ENCODE measurements at regions not wholly inside any gene's neighbourhood (a gene's known extent, or its start where the extent isn't known, plus 50 kb on each side); places are given as distances from the start of the nearest gene placed in this dataset.

DNA sequence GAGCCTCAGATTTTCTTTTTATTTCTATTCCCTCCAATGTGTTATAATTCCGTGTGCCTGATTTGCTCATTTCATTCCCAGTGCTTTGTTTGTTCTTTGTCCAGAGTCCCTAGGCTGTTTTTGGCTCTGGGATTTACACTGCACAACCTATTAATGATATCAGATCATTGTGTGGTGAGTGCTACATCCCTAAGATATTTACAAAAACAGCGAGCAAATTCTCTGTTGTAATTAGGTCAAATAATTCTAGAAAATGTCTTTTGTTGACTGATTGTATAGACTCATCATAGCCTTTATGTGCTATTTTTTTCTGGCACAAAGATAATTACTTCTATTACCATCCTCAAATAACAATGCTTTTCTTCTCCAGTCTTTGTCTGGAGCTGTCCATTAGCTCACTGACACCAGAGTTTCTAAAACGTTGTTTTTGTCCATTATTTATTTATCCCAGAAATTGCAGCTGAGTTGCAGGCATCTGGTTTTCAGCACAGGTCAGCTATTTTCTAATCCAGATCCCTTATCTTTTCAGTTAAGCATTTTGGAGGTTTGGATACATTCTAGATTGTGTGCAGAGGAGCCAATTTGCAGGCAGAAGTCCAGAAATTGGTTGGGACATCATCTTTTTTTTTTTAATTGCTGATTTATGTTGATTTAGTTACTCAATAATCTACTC is 379.9 kb upstream of the DMAC1 start:
- intact Hi-C loops (cut with DNase I; ENCODE audit: low total_unique reads): no loop called here
- Histone ChIP-seq H3K9me3 (no peaks in the 10 kb centered on the region), H3K4me1 (no peaks in the 10 kb centered on the region), H3K27ac (no peak overlapping the region), H3K36me3 (no peaks in the 10 kb centered on the region), H3K4me3 (no peak overlapping the region), H3K27me3 (no peaks in the 10 kb centered on the region)
- TF ChIP-seq CTCF (IDR thresholded peaks at IDR 0.05): no peak
- no peak for TF ChIP-seq POLR2A (IDR thresholded peaks at IDR 0.05)
- TF ChIP-seq POLR2AphosphoS5 (IDR thresholded peaks at IDR 0.05): no peak
- DNase-seq (ENCODE audit: low spot score in 2 of 2): no peak

DNA sequence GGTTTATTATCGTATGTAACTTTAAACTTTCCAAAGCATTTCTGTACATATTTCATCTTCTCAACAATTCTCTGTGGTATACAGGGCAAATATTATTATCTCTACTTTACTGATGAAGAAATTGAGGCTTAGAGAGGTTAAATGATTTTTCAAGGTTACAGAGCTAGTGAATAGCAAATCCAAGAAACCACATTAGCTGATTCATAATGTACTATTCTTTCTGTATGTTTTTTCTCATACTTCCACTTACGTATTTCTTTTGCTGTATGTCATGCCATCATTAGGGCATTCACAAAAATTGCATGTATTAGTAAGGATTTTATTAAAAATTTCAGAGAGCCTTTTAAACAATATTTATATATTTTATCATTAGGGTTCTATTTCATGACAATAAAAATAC is 372.4 kb upstream of the DMAC1 start:
- intact Hi-C loops (cut with DNase I; ENCODE audit: low total_unique reads): no loop called here
- Histone ChIP-seq H3K9me3 (no peaks in the 10 kb centered on the region), H3K27me3 (no peaks in the 10 kb centered on the region), H3K4me1 (no peaks in the 10 kb centered on the region), H3K4me3 (no peak overlapping the region), H3K36me3 (no peaks in the 10 kb centered on the region), H3K27ac (no peak overlapping the region)
- no peak for DNase-seq (ENCODE audit: low spot score in 2 of 2)
- TF ChIP-seq POLR2AphosphoS5 (IDR thresholded peaks at IDR 0.05): no peak
- no peak for TF ChIP-seq POLR2A (IDR thresholded peaks at IDR 0.05)
- no peak for TF ChIP-seq CTCF (IDR thresholded peaks at IDR 0.05)

DNA sequence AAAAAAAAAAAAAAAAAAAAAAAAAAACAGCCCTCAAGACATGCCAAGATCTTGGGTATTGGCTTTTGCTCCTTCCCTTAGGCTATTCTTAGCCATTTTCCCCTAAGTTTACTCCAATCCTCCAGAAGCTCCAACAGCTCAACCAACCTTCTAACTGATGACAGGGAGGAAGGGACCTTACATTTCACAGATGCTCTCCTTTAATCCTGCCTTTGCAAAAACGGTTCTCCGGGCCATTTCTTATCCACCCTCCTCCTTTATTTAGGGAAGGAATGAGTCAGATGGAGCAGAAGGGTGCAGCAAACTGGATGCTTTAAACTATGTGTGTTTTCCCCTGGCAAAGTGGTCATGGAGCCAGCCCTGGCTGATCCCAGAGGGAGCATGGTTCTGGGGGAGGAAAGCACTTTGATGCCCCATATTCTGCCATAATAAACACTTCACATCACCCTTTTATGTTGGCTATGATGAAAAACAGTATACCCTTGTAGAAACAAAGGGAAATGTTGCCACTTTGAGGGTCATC is 369.4 kb upstream of the DMAC1 start:
- DNase-seq (ENCODE audit: low spot score in 2 of 2): no peak
- no peaks in the 10 kb centered on the region for H3K9me3 ChIP-seq
- no peak overlapping the region for H3K4me3 ChIP-seq
- H3K36me3 ChIP-seq: no peaks in the 10 kb centered on the region
- no peak overlapping the region for H3K27ac ChIP-seq
- H3K4me1 ChIP-seq: no peaks in the 10 kb centered on the region
- TF ChIP-seq POLR2AphosphoS5 (IDR thresholded peaks at IDR 0.05) (no peak), POLR2A (IDR thresholded peaks at IDR 0.05) (no peak), CTCF (IDR thresholded peaks at IDR 0.05) (no peak)
- intact Hi-C loops (cut with DNase I; ENCODE audit: low total_unique reads): no loop called here
- no peaks in the 10 kb centered on the region for H3K27me3 ChIP-seq

- H3K27ac ChIP-seq: no peak overlapping the region
- H3K27me3 ChIP-seq: no peaks in the 10 kb centered on the region
- no peak overlapping the region for H3K4me3 ChIP-seq
- no peaks in the 10 kb centered on the region for H3K4me1 ChIP-seq
- no peak for TF ChIP-seq POLR2AphosphoS5 (IDR thresholded peaks at IDR 0.05)
- no peak for TF ChIP-seq POLR2A (IDR thresholded peaks at IDR 0.05)
- TF ChIP-seq CTCF (IDR thresholded peaks at IDR 0.05): no peak
- H3K36me3 ChIP-seq: no peaks in the 10 kb centered on the region
- no peaks in the 10 kb centered on the region for H3K9me3 ChIP-seq
- DNase-seq (ENCODE audit: low spot score in 2 of 2): no peak
- intact Hi-C loops (cut with DNase I; ENCODE audit: low total_unique reads): no loop called here
Observed at GRCh38 chr9:8160787-8161186, 361.2 kb upstream of the DMAC1 start.

DNA sequence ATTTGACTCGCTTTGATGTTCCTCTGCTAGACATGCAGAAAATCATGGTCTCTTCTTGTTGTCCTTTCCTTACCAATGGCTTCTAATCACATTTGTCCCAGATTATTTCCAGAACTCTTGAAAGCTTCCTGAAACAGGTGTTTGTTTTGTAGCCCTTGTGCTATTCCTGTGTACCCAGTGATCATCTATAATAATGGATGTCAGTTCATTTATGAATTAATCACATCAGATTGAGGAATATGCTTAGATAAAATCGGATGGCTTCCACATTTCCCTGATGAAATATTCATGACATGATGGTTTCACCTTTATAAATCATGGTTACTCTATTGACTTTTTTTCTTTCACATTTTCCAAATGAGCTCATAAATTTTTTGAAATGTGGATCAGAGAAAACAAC is 359.0 kb upstream of the DMAC1 start:
- Histone ChIP-seq H3K27ac (no peak overlapping the region), H3K27me3 (no peaks in the 10 kb centered on the region), H3K9me3 (no peaks in the 10 kb centered on the region), H3K4me1 (no peaks in the 10 kb centered on the region), H3K36me3 (no peaks in the 10 kb centered on the region), H3K4me3 (no peak overlapping the region)
- TF ChIP-seq POLR2AphosphoS5 (IDR thresholded peaks at IDR 0.05): no peak
- no peak for TF ChIP-seq POLR2A (IDR thresholded peaks at IDR 0.05)
- TF ChIP-seq CTCF (IDR thresholded peaks at IDR 0.05): no peak
- intact Hi-C loops (cut with DNase I; ENCODE audit: low total_unique reads): no loop called here
- DNase-seq (ENCODE audit: low spot score in 2 of 2): no peak
